ENCODE measurements at regions not wholly inside any gene's neighbourhood (a gene's known extent, or its start where the extent isn't known, plus 50 kb on each side); places are given as distances from the start of the nearest gene placed in this dataset.
"Not testable (repeated sequence)": the region's sequence is repeated elsewhere in the genome, so short reads cannot be mapped to it uniquely, and the experiment has no call there.

- DNase-seq (ENCODE audit: insufficient read length, low spot score) (no peak), FAIRE-seq (no peak)
- TF ChIP-seq POLR2A (IDR thresholded peaks at IDR 0.05; ENCODE audit: low read depth, low read length), result no peak
Measured at GRCh38 chr12:89205517-89205916, 146.8 kb downstream of the DUSP6 start.

- DNase-seq (ENCODE audit: insufficient read length, low spot score) (no peak), FAIRE-seq (no peak)
Measured at GRCh38 chr12:89203144-89203543, 149.2 kb downstream of the DUSP6 start.

GRCh38 chr12:89200217-89200616 is 152.1 kb downstream of the DUSP6 start:
- FAIRE-seq, result no peak
- TF ChIP-seq POLR2A (IDR thresholded peaks at IDR 0.05; ENCODE audit: low read depth, low read length), result no peak
- DNase-seq (ENCODE audit: insufficient read length, low spot score), result no peak

More at GRCh38 chr12:89203144-89203543, 149.2 kb downstream of the DUSP6 start:
- no peak for TF ChIP-seq POLR2A (IDR thresholded peaks at IDR 0.05; ENCODE audit: low read depth, low read length)

GRCh38 chr12:89195470-89195869 is 156.8 kb downstream of the DUSP6 start:
- DNase-seq (ENCODE audit: insufficient read length, low spot score), result no peak
- no peak for FAIRE-seq
- no peak for TF ChIP-seq POLR2A (IDR thresholded peaks at IDR 0.05; ENCODE audit: low read depth, low read length)

- FAIRE-seq (no peak), DNase-seq (ENCODE audit: insufficient read length, low spot score) (no peak)
- TF ChIP-seq POLR2A (IDR thresholded peaks at IDR 0.05; ENCODE audit: low read depth, low read length), result no peak
Measured at GRCh38 chr12:89194683-89195082, 157.6 kb downstream of the DUSP6 start.

GRCh38 chr12:89192429-89192828 is 159.9 kb downstream of the DUSP6 start:
- TF ChIP-seq POLR2A (IDR thresholded peaks at IDR 0.05; ENCODE audit: low read depth, low read length), result no peak
- DNase-seq (ENCODE audit: insufficient read length, low spot score), result no peak
- FAIRE-seq, result no peak

GRCh38 chr12:89191597-89191996 is 160.7 kb downstream of the DUSP6 start:
- FAIRE-seq; DNase-seq (ENCODE audit: insufficient read length, low spot score): not testable (repeated sequence)

- FAIRE-seq (no peak), DNase-seq (ENCODE audit: insufficient read length, low spot score) (no peak)
- no peak for TF ChIP-seq POLR2A (IDR thresholded peaks at IDR 0.05; ENCODE audit: low read depth, low read length)
Measured at GRCh38 chr12:89189448-89189847, 162.9 kb downstream of the DUSP6 start.

- FAIRE-seq (no peak), DNase-seq (ENCODE audit: insufficient read length, low spot score) (no peak)
- no peak for TF ChIP-seq POLR2A (IDR thresholded peaks at IDR 0.05; ENCODE audit: low read depth, low read length)
Measured at GRCh38 chr12:89187507-89187906, 164.8 kb downstream of the DUSP6 start.

- TF ChIP-seq POLR2A (IDR thresholded peaks at IDR 0.05; ENCODE audit: low read depth, low read length), result no peak
- DNase-seq (ENCODE audit: insufficient read length, low spot score), result no peak
- no peak for FAIRE-seq
Measured at GRCh38 chr12:89185889-89186288, 166.4 kb downstream of the DUSP6 start.

- no peak for TF ChIP-seq POLR2A (IDR thresholded peaks at IDR 0.05; ENCODE audit: low read depth, low read length)
Measured at GRCh38 chr12:89185181-89185580, 167.1 kb downstream of the DUSP6 start.

GRCh38 chr12:89183985-89184435 is 168.3 kb downstream of the DUSP6 start:
- no peak for TF ChIP-seq POLR2A (IDR thresholded peaks at IDR 0.05; ENCODE audit: low read depth, low read length)
- DNase-seq (ENCODE audit: insufficient read length, low spot score), result no peak

More at GRCh38 chr12:89185181-89185580, 167.1 kb downstream of the DUSP6 start:
- DNase-seq (ENCODE audit: insufficient read length, low spot score) (no peak), FAIRE-seq (no peak)

GRCh38 chr12:89181271-89181920 is 170.9 kb downstream of the DUSP6 start:
- TF ChIP-seq POLR2A (IDR thresholded peaks at IDR 0.05; ENCODE audit: low read depth, low read length), result no peak
- DNase-seq (ENCODE audit: insufficient read length, low spot score) (peak; percentile 7), FAIRE-seq (peak; percentile 95)

More at GRCh38 chr12:89183985-89184435, 168.3 kb downstream of the DUSP6 start:
- FAIRE-seq, result peak; percentile 68

GRCh38 chr12:89180496-89180895 is 171.8 kb downstream of the DUSP6 start:
- FAIRE-seq, result peak; percentile 62
- TF ChIP-seq POLR2A (IDR thresholded peaks at IDR 0.05; ENCODE audit: low read depth, low read length), result no peak
- no peak for DNase-seq (ENCODE audit: insufficient read length, low spot score)

- FAIRE-seq, result peak; percentile 93
- no peak for DNase-seq (ENCODE audit: insufficient read length, low spot score)
- no peak for TF ChIP-seq POLR2A (IDR thresholded peaks at IDR 0.05; ENCODE audit: low read depth, low read length)
Measured at GRCh38 chr12:89179983-89180382, 172.3 kb downstream of the DUSP6 start.
